Cerebellar cortex (tissue), 1 donor: ENCODE measurements at regions not wholly inside any gene's neighbourhood (a gene's known extent, or its start where the extent isn't known, plus 50 kb on each side); places are given as distances from the start of the nearest gene placed in this dataset.

ENCODE experiments used
- DNase-seq: peaks from one replicate; pipeline ENCODE4 v3.0.0-alpha.2; 2015; ENCODE audit warnings: low spot score

GRCh38 chr3:23055733-23056376, 147.3 kb upstream of the UBE2E2 start:
- DNase-seq: no peak

GRCh38 chr3:23062582-23062981, 140.5 kb upstream of the UBE2E2 start:
- DNase-seq: no peak

- DNase-seq: no peak
Observed at GRCh38 chr3:23062982-23063381, 140.1 kb upstream of the UBE2E2 start.

- DNase-seq: no peak
Observed at GRCh38 chr3:23067116-23067515, 136.0 kb upstream of the UBE2E2 start.

GRCh38 chr3:23068016-23068728, 135.0 kb upstream of the UBE2E2 start:
- no peak for DNase-seq

- no peak for DNase-seq
Observed at GRCh38 chr3:23071296-23071695, 131.8 kb upstream of the UBE2E2 start.

GRCh38 chr3:23071758-23072157, 131.4 kb upstream of the UBE2E2 start:
- no peak for DNase-seq

GRCh38 chr3:23072693-23073092, 130.4 kb upstream of the UBE2E2 start:
- DNase-seq: no peak

GRCh38 chr3:23073724-23074305, 129.3 kb upstream of the UBE2E2 start:
- DNase-seq: no peak

GRCh38 chr3:23075496-23075895, 127.6 kb upstream of the UBE2E2 start:
- DNase-seq: no peak

GRCh38 chr3:23076437-23076836, 126.7 kb upstream of the UBE2E2 start:
- no peak for DNase-seq

GRCh38 chr3:23077126-23077525, 126.0 kb upstream of the UBE2E2 start:
- DNase-seq: no peak

- no peak for DNase-seq
Observed at GRCh38 chr3:23078735-23079134, 124.4 kb upstream of the UBE2E2 start.

- DNase-seq: no peak
Observed at GRCh38 chr3:23079976-23080375, 123.2 kb upstream of the UBE2E2 start.

GRCh38 chr3:23083701-23084100, 119.4 kb upstream of the UBE2E2 start:
- DNase-seq: no peak

- DNase-seq: no peak
Observed at GRCh38 chr3:23084367-23084766, 118.8 kb upstream of the UBE2E2 start.

GRCh38 chr3:23085261-23085660, 117.9 kb upstream of the UBE2E2 start:
- DNase-seq: no peak

GRCh38 chr3:23086331-23086730, 116.8 kb upstream of the UBE2E2 start:
- DNase-seq: no peak

- DNase-seq: no peak
Observed at GRCh38 chr3:23086831-23087230, 116.3 kb upstream of the UBE2E2 start.

GRCh38 chr3:23094412-23094811, 108.7 kb upstream of the UBE2E2 start:
- DNase-seq: no peak

- no peak for DNase-seq
Observed at GRCh38 chr3:23094890-23095462, 108.2 kb upstream of the UBE2E2 start.

GRCh38 chr3:23096041-23096440, 107.1 kb upstream of the UBE2E2 start:
- no peak for DNase-seq

- DNase-seq: no peak
Observed at GRCh38 chr3:23099021-23099420, 104.1 kb upstream of the UBE2E2 start.
